ENCODE measurements at regions not wholly inside any gene's neighbourhood (a gene's known extent, or its start where the extent isn't known, plus 50 kb on each side); places are given as distances from the start of the nearest gene placed in this dataset.
"Not testable (repeated sequence)": the region's sequence is repeated elsewhere in the genome, so short reads cannot be mapped to it uniquely, and the experiment has no call there.

GRCh38 chr15:62649793-62650420 lies 392.6 kb upstream of the TPM1 start:
- DNase-seq (ENCODE audit: low read depth in 1 of 2, low spot score in 1 of 2), result no peak
- no peak for TF ChIP-seq POLR2AphosphoS5 (IDR thresholded peaks at IDR 0.05; ENCODE audit: low read depth)
- no peak for TF ChIP-seq CTCF (IDR thresholded peaks at IDR 0.05; ENCODE audit: insufficient read depth, low read length)
- no peak for TF ChIP-seq GABPA (IDR thresholded peaks at IDR 0.05; ENCODE audit: low read depth)
- no peak for TF ChIP-seq REST (IDR thresholded peaks at IDR 0.05; ENCODE audit: insufficient replicate concordance, low read depth)
- no peak for TF ChIP-seq SPI1 (IDR thresholded peaks at IDR 0.05; ENCODE audit: borderline replicate concordance, low read depth)
- Histone ChIP-seq H3K27ac (replicated peaks) (no peak overlapping the region), H3K4me3 (replicated peaks; ENCODE audit: insufficient read depth, low read length) (no peak overlapping the region), H3K27me3 (ENCODE audit: insufficient read depth, poor library complexity, severe bottlenecking) (no peaks in the 10 kb centered on the region)

- no peak overlapping the region for H3K27ac ChIP-seq (replicated peaks)
- DNase-seq (ENCODE audit: low read depth in 1 of 2, low spot score in 1 of 2), result peak in 1 of 2 experiments; percentile 56
- TF ChIP-seq SPI1 (IDR thresholded peaks at IDR 0.05; ENCODE audit: borderline replicate concordance, low read depth) (peak; percentile 71; the same call in 1 of the 2 replicates), CTCF (IDR thresholded peaks at IDR 0.05; ENCODE audit: insufficient read depth, low read length) (no peak)
- no peaks in the 10 kb centered on the region for H3K27me3 ChIP-seq (ENCODE audit: insufficient read depth, poor library complexity, severe bottlenecking)
- no peak overlapping the region for H3K4me3 ChIP-seq (replicated peaks; ENCODE audit: insufficient read depth, low read length)
These were observed 389.4 kb upstream of the TPM1 start for GRCh38 chr15:62653122-62653521.

- H3K27ac ChIP-seq (replicated peaks), result no peak overlapping the region
- no peak overlapping the region for H3K4me3 ChIP-seq (replicated peaks; ENCODE audit: insufficient read depth, low read length)
- H3K27me3 ChIP-seq (ENCODE audit: insufficient read depth, poor library complexity, severe bottlenecking), result no peaks in the 10 kb centered on the region
- TF ChIP-seq CTCF (IDR thresholded peaks at IDR 0.05; ENCODE audit: insufficient read depth, low read length), result no peak
- TF ChIP-seq REST (IDR thresholded peaks at IDR 0.05; ENCODE audit: insufficient replicate concordance, low read depth), result no peak
- no peak for TF ChIP-seq GABPA (IDR thresholded peaks at IDR 0.05; ENCODE audit: low read depth)
- TF ChIP-seq POLR2AphosphoS5 (IDR thresholded peaks at IDR 0.05; ENCODE audit: low read depth), result no peak
- TF ChIP-seq SPI1 (IDR thresholded peaks at IDR 0.05; ENCODE audit: borderline replicate concordance, low read depth), result no peak
- no peak for DNase-seq (ENCODE audit: low read depth in 1 of 2, low spot score in 1 of 2)
These were observed 386.5 kb upstream of the TPM1 start for GRCh38 chr15:62656071-62656470.

GRCh38 chr15:62657501-62657900 lies 385.0 kb upstream of the TPM1 start:
- H3K4me3 ChIP-seq (replicated peaks; ENCODE audit: insufficient read depth, low read length); H3K27ac ChIP-seq (replicated peaks); DNase-seq (ENCODE audit: low read depth in 1 of 2, low spot score in 1 of 2); H3K27me3 ChIP-seq (ENCODE audit: insufficient read depth, poor library complexity, severe bottlenecking): not testable (repeated sequence)
